ENCODE measurements at regions not wholly inside any gene's neighbourhood (a gene's known extent, or its start where the extent isn't known, plus 50 kb on each side); places are given as distances from the start of the nearest gene placed in this dataset.

DNA sequence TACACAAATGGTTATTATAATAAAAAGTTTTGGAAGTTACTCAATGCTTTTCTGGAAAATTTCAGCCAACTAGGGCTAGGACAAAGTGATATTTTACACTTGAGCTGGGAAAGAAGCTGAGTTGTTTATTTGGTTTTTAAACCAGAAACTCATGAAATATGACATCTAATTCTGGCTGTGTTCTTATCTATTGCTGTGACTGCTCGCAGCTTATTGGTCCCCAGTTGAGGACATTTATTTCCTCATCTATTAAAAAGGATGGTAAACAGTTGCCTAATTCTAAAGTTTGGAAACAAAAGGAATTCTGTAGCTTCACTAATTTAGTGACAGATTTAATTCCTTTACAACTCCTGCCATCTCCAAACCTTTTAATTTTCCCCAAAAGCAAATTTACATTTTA lies 487.6 kb upstream of the IL12A start:
- no peak overlapping the region for H3K9ac ChIP-seq (ENCODE audit: low read length)
- intact Hi-C loops (cut with micrococcal nuclease), result no loop called here
- POLR2A ChIA-PET, result no interaction called here
- RAD21 ChIA-PET (ENCODE audit: low non-redundant PET in 1 of 2, low total read pairs in 2 of 2, uncharacterized antibody in 2 of 2, unreplicated experiment in 2 of 2), result no interaction called here
- H3K9me2 ChIP-seq (ENCODE audit: insufficient read depth), result no peaks in the 10 kb centered on the region
- H2AFZ ChIP-seq (ENCODE audit: low read depth, low read length, poor library complexity, severe bottlenecking), result no peak overlapping the region
- no peaks in the 10 kb centered on the region for H3K4me1 ChIP-seq (ENCODE audit: control insufficient read depth in 1 of 2, insufficient read depth in 2 of 2, low read length in 2 of 2)
- no peak overlapping the region for H3K4me2 ChIP-seq (ENCODE audit: low read length)
- no peaks in the 10 kb centered on the region for H3K79me2 ChIP-seq (ENCODE audit: insufficient read depth, low read length)
- H4K20me1 ChIP-seq (ENCODE audit: insufficient read depth), result no peaks in the 10 kb centered on the region
- no peaks in the 10 kb centered on the region for H3K9me3 ChIP-seq (ENCODE audit: control insufficient read depth in 1 of 2, insufficient read depth in 1 of 2, low read depth in 1 of 2, low read length in 2 of 2)
- H3K27ac ChIP-seq (ENCODE audit: low read depth, low read length), result no peak overlapping the region
- CTCF ChIA-PET, result no interaction called here
- no peaks in the 10 kb centered on the region for H3K36me3 ChIP-seq (ENCODE audit: control insufficient read depth in 1 of 2, insufficient read depth in 2 of 2, low read length in 2 of 2)
- ATAC-seq (no peak), DNase-seq (ENCODE audit: low read depth, low spot score) (no peak)
- H3K27me3 ChIP-seq (ENCODE audit: insufficient read depth, low read length), result no peaks in the 10 kb centered on the region
- BruUV-seq (replicated peaks), result no TSS peak
- no peak for TF ChIP-seq SRF (IDR thresholded peaks at IDR 0.05; ENCODE audit: low read depth)
- TF ChIP-seq EGR1 (IDR thresholded peaks at IDR 0.05; ENCODE audit: low read depth), result no peak
- no peak for TF ChIP-seq ZNF274 (IDR thresholded peaks at IDR 0.05; ENCODE audit: low read depth, low read length)
- TF ChIP-seq ZFX (IDR thresholded peaks at IDR 0.05), result no peak
- TF ChIP-seq SIN3A (IDR thresholded peaks at IDR 0.05; ENCODE audit: low read depth), result no peak
- TF ChIP-seq CBX3 (IDR thresholded peaks at IDR 0.05; ENCODE audit: low read depth), result no peak
- TF ChIP-seq, protein P1, sequence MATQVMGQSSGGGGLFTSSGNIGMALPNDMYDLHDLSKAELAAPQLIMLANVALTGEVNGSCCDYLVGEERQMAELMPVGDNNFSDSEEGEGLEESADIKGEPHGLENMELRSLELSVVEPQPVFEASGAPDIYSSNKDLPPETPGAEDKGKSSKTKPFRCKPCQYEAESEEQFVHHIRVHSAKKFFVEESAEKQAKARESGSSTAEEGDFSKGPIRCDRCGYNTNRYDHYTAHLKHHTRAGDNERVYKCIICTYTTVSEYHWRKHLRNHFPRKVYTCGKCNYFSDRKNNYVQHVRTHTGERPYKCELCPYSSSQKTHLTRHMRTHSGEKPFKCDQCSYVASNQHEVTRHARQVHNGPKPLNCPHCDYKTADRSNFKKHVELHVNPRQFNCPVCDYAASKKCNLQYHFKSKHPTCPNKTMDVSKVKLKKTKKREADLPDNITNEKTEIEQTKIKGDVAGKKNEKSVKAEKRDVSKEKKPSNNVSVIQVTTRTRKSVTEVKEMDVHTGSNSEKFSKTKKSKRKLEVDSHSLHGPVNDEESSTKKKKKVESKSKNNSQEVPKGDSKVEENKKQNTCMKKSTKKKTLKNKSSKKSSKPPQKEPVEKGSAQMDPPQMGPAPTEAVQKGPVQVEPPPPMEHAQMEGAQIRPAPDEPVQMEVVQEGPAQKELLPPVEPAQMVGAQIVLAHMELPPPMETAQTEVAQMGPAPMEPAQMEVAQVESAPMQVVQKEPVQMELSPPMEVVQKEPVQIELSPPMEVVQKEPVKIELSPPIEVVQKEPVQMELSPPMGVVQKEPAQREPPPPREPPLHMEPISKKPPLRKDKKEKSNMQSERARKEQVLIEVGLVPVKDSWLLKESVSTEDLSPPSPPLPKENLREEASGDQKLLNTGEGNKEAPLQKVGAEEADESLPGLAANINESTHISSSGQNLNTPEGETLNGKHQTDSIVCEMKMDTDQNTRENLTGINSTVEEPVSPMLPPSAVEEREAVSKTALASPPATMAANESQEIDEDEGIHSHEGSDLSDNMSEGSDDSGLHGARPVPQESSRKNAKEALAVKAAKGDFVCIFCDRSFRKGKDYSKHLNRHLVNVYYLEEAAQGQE (IDR thresholded peaks at IDR 0.05; ENCODE audit: low read depth), result no peak
- TF ChIP-seq ELF1 (IDR thresholded peaks at IDR 0.05; ENCODE audit: borderline replicate concordance, low read depth), result no peak
- TF ChIP-seq, protein P2, sequence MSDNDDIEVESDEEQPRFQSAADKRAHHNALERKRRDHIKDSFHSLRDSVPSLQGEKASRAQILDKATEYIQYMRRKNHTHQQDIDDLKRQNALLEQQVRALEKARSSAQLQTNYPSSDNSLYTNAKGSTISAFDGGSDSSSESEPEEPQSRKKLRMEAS (IDR thresholded peaks at IDR 0.05), result no peak
- no peak for TF ChIP-seq YY1 (IDR thresholded peaks at IDR 0.05; ENCODE audit: extremely low read depth, insufficient replicate concordance, low read depth, low read length)
- TF ChIP-seq JUND (IDR thresholded peaks at IDR 0.05), result no peak
- TF ChIP-seq, protein P3, sequence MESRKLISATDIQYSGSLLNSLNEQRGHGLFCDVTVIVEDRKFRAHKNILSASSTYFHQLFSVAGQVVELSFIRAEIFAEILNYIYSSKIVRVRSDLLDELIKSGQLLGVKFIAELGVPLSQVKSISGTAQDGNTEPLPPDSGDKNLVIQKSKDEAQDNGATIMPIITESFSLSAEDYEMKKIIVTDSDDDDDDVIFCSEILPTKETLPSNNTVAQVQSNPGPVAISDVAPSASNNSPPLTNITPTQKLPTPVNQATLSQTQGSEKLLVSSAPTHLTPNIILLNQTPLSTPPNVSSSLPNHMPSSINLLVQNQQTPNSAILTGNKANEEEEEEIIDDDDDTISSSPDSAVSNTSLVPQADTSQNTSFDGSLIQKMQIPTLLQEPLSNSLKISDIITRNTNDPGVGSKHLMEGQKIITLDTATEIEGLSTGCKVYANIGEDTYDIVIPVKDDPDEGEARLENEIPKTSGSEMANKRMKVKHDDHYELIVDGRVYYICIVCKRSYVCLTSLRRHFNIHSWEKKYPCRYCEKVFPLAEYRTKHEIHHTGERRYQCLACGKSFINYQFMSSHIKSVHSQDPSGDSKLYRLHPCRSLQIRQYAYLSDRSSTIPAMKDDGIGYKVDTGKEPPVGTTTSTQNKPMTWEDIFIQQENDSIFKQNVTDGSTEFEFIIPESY (IDR thresholded peaks at IDR 0.05; ENCODE audit: extremely low read depth, insufficient replicate concordance, low read length), result no peak
- TF ChIP-seq SP1 (IDR thresholded peaks at IDR 0.05; ENCODE audit: low read depth), result no peak
- TF ChIP-seq, protein P4, sequence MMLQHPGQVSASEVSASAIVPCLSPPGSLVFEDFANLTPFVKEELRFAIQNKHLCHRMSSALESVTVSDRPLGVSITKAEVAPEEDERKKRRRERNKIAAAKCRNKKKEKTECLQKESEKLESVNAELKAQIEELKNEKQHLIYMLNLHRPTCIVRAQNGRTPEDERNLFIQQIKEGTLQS (IDR thresholded peaks at IDR 0.05), result no peak
- H3K4me3 ChIP-seq (replicated peaks in 1 of 2; ENCODE audit: low read depth in 1 of 2, low read length in 2 of 2), result no peak overlapping the region

Data from HCT116 (cell line).